HUES48 (cell line): ENCODE measurements at regions not wholly inside any gene's neighbourhood (a gene's known extent, or its start where the extent isn't known, plus 50 kb on each side); places are given as distances from the start of the nearest gene placed in this dataset.

Experiments
- H3K27ac ChIP-seq: one replicate; pipeline ENCODE4 v1.7.0; 2013; ENCODE audit warnings: low read depth, low read length, inconsistent platforms
- H3K27me3 ChIP-seq: 2 replicates; pipeline ENCODE4 v1.6.1; 2013; ENCODE audit warnings: mild to moderate bottlenecking, low read length; ENCODE audit not compliant: control insufficient read depth, insufficient read depth
- H3K36me3 ChIP-seq: 2 replicates; pipeline ENCODE4 v1.6.1; 2013; ENCODE audit warnings: low read length; ENCODE audit not compliant: control insufficient read depth, insufficient read depth
- H3K4me1 ChIP-seq: 2 replicates; pipeline ENCODE4 v1.6.1; 2013; ENCODE audit warnings: mild to moderate bottlenecking, low read length; ENCODE audit not compliant: control insufficient read depth, insufficient read depth
- H3K4me3 ChIP-seq: 2 replicates; pipeline ENCODE4 v1.5.1; 2013; ENCODE audit warnings: mild to moderate bottlenecking, low read depth, low read length
- H3K9ac ChIP-seq: 2 replicates; pipeline ENCODE4 v1.6.1; 2013; ENCODE audit warnings: mild to moderate bottlenecking, low read depth, low read length, moderate library complexity
- H3K9me3 ChIP-seq: 2 replicates; pipeline ENCODE4 v1.6.1; 2013; ENCODE audit warnings: low read length; ENCODE audit not compliant: control insufficient read depth, insufficient read depth

GRCh38 chr3:191809326-191809949, 348.5 kb downstream of the PYDC2 start:
- H3K36me3 ChIP-seq = no peaks in the 10 kb centered on the region
- H3K27me3 ChIP-seq = no peaks in the 10 kb centered on the region
- no peaks in the 10 kb centered on the region for H3K4me1 ChIP-seq
- no peak overlapping the region for H3K27ac ChIP-seq
- no peak overlapping the region for H3K9ac ChIP-seq
- peaks cover 5% of the 10 kb centered on the region; the same call in 1 of the 2 replicates for H3K9me3 ChIP-seq
- H3K4me3 ChIP-seq = no peak overlapping the region

- H3K27me3 ChIP-seq = no peaks in the 10 kb centered on the region
- no peaks in the 10 kb centered on the region for H3K9me3 ChIP-seq
- H3K4me1 ChIP-seq = no peaks in the 10 kb centered on the region
- H3K36me3 ChIP-seq = no peaks in the 10 kb centered on the region
- H3K27ac ChIP-seq = no peak overlapping the region
- H3K4me3 ChIP-seq = no peak overlapping the region
- H3K9ac ChIP-seq = no peak overlapping the region
Measured at GRCh38 chr3:191813245-191813644, 352.3 kb downstream of the PYDC2 start.

GRCh38 chr3:191848818-191849217, 387.9 kb downstream of the PYDC2 start:
- no peaks in the 10 kb centered on the region for H3K4me1 ChIP-seq
- H3K9ac ChIP-seq = no peak overlapping the region
- no peak overlapping the region for H3K4me3 ChIP-seq
- H3K36me3 ChIP-seq = no peaks in the 10 kb centered on the region
- H3K27me3 ChIP-seq = no peaks in the 10 kb centered on the region
- no peak overlapping the region for H3K27ac ChIP-seq
- H3K9me3 ChIP-seq = no peaks in the 10 kb centered on the region

GRCh38 chr3:191859531-191859930, 398.6 kb downstream of the PYDC2 start:
- no peaks in the 10 kb centered on the region for H3K4me1 ChIP-seq
- H3K27me3 ChIP-seq = no peaks in the 10 kb centered on the region
- H3K9me3 ChIP-seq = no peaks in the 10 kb centered on the region
- H3K4me3 ChIP-seq = no peak overlapping the region
- H3K9ac ChIP-seq = no peak overlapping the region
- no peak overlapping the region for H3K27ac ChIP-seq
- no peaks in the 10 kb centered on the region for H3K36me3 ChIP-seq

- H3K4me3 ChIP-seq = no peak overlapping the region
- H3K9me3 ChIP-seq = no peaks in the 10 kb centered on the region
- no peaks in the 10 kb centered on the region for H3K27me3 ChIP-seq
- H3K4me1 ChIP-seq = peaks cover 8% of the 10 kb centered on the region
- no peaks in the 10 kb centered on the region for H3K36me3 ChIP-seq
- peak overlapping the region; percentile 48 for H3K27ac ChIP-seq
- no peak overlapping the region for H3K9ac ChIP-seq
Measured at GRCh38 chr3:191869738-191870415, 408.9 kb downstream of the PYDC2 start.

- Histone ChIP-seq H3K27ac (no peak overlapping the region), H3K4me1 (peaks cover 8% of the 10 kb centered on the region), H3K36me3 (no peaks in the 10 kb centered on the region), H3K4me3 (no peak overlapping the region), H3K9me3 (no peaks in the 10 kb centered on the region), H3K27me3 (no peaks in the 10 kb centered on the region), H3K9ac (no peak overlapping the region)
Measured at GRCh38 chr3:191873736-191874135, 412.8 kb downstream of the PYDC2 start.

- peaks cover 6% of the 10 kb centered on the region; the same call in 1 of the 2 replicates for H3K4me1 ChIP-seq
- no peak overlapping the region for H3K27ac ChIP-seq
- no peaks in the 10 kb centered on the region for H3K36me3 ChIP-seq
- no peak overlapping the region for H3K4me3 ChIP-seq
- H3K27me3 ChIP-seq = no peaks in the 10 kb centered on the region
- H3K9me3 ChIP-seq = no peaks in the 10 kb centered on the region
- no peak overlapping the region for H3K9ac ChIP-seq
Measured at GRCh38 chr3:191882289-191882688, 421.3 kb downstream of the PYDC2 start.

- no peak overlapping the region for H3K27ac ChIP-seq
- no peak overlapping the region for H3K4me3 ChIP-seq
- H3K27me3 ChIP-seq = no peaks in the 10 kb centered on the region
- no peaks in the 10 kb centered on the region for H3K9me3 ChIP-seq
- no peak overlapping the region for H3K9ac ChIP-seq
- no peaks in the 10 kb centered on the region for H3K36me3 ChIP-seq
- H3K4me1 ChIP-seq = peaks cover 6% of the 10 kb centered on the region; the same call in 1 of the 2 replicates
Measured at GRCh38 chr3:191884132-191884531, 423.2 kb downstream of the PYDC2 start.

GRCh38 chr3:191889106-191889505, 428.1 kb downstream of the PYDC2 start:
- Histone ChIP-seq H3K27me3 (no peaks in the 10 kb centered on the region), H3K4me1 (peaks cover 7% of the 10 kb centered on the region), H3K36me3 (no peaks in the 10 kb centered on the region), H3K4me3 (no peak overlapping the region), H3K27ac (no peak overlapping the region), H3K9me3 (no peaks in the 10 kb centered on the region), H3K9ac (no peak overlapping the region)

GRCh38 chr3:191889756-191890155, 428.8 kb downstream of the PYDC2 start:
- Histone ChIP-seq H3K4me1 (peaks cover 14% of the 10 kb centered on the region), H3K27me3 (no peaks in the 10 kb centered on the region), H3K9ac (no peak overlapping the region), H3K4me3 (no peak overlapping the region), H3K36me3 (no peaks in the 10 kb centered on the region), H3K9me3 (no peaks in the 10 kb centered on the region), H3K27ac (no peak overlapping the region)

- Histone ChIP-seq H3K4me1 (peaks cover 22% of the 10 kb centered on the region), H3K27me3 (no peaks in the 10 kb centered on the region), H3K4me3 (no peak overlapping the region), H3K27ac (peak overlapping the region; percentile 69), H3K36me3 (no peaks in the 10 kb centered on the region), H3K9me3 (no peaks in the 10 kb centered on the region), H3K9ac (no peak overlapping the region)
Measured at GRCh38 chr3:191894406-191894805, 433.4 kb downstream of the PYDC2 start.
